CD4-positive, alpha-beta memory T cell (primary cell): ENCODE measurements at regions not wholly inside any gene's neighbourhood (a gene's known extent, or its start where the extent isn't known, plus 50 kb on each side); places are given as distances from the start of the nearest gene placed in this dataset.
"Not testable (repeated sequence)": the region's sequence is repeated elsewhere in the genome, so short reads cannot be mapped to it uniquely, and the experiment has no call there.

Experiments used
- CTCF ChIA-PET: fragments of 350-600 bp; sonication (Branson Sonifier 250); formaldehyde crosslinking; loops from one replicate; lab custom pipeline; 2021; ENCODE audit warnings: inconsistent platforms; ENCODE audit not compliant: partially characterized antibody; lab: Charles Lee
- POLR2A ChIA-PET: fragments of 350-600 bp; sonication (Branson Sonifier 250); formaldehyde crosslinking; loops from one replicate; lab custom pipeline; 2021; ENCODE audit not compliant: partially characterized antibody; lab: Charles Lee
- DNase-seq, 5 donors: peaks; one replicate each; pipeline versions ENCODE4 v3.0.0 to v3.0.0-alpha.2; 2020 to 2022; ENCODE audit warnings: mixed read lengths in 1 of 5
- H3K27ac ChIP-seq: one replicate; pipeline ENCODE4 v1.7.0; 2013; ENCODE audit warnings: low read depth, low read length
- H3K27me3 ChIP-seq: 2 replicates; pipeline ENCODE4 v1.7.0; 2013; ENCODE audit warnings: mild to moderate bottlenecking, low read length, moderate library complexity; ENCODE audit not compliant: insufficient read depth
- H3K36me3 ChIP-seq: 2 replicates; pipeline ENCODE4 v1.7.0; 2013; ENCODE audit warnings: mild to moderate bottlenecking, low read length, moderate library complexity; ENCODE audit not compliant: insufficient read depth
- H3K4me1 ChIP-seq: 2 replicates; pipeline ENCODE4 v1.7.0; 2013; ENCODE audit warnings: mild to moderate bottlenecking, low read length, moderate library complexity; ENCODE audit not compliant: insufficient read depth
- H3K4me3 ChIP-seq, 2 donors: one replicate each; pipeline ENCODE4 v1.7.0; 2013; ENCODE audit warnings: low read length in 2 of 2, mild to moderate bottlenecking in 1 of 2
- H3K9me3 ChIP-seq, 2 donors: one replicate each; pipeline ENCODE4 v1.7.0; 2013; ENCODE audit warnings: low read length in 2 of 2, control low read depth in 1 of 2; ENCODE audit not compliant: control insufficient read depth in 1 of 2
- H3K27ac Mint-ChIP-seq, 7 donors: one replicate each; pipeline ENCODE4 v1.8.0; 2020 to 2021; ENCODE audit warnings: mixed read lengths in 7 of 7, mild to moderate bottlenecking in 6 of 7, inconsistent platforms in 3 of 7, moderate library complexity in 3 of 7
- H3K27me3 Mint-ChIP-seq, 2 donors: one replicate each; pipeline ENCODE4 v1.8.0; 2020 to 2021; ENCODE audit warnings: mixed read lengths in 2 of 2
- H3K36me3 Mint-ChIP-seq, 2 donors: one replicate each; pipeline ENCODE4 v1.8.0; 2020 to 2021; ENCODE audit warnings: mixed read lengths in 2 of 2, inconsistent platforms in 1 of 2, mild to moderate bottlenecking in 1 of 2
- H3K4me1 Mint-ChIP-seq, 4 donors: one replicate each; pipeline ENCODE4 v1.8.0; 2020 to 2021; ENCODE audit warnings: mixed read lengths in 4 of 4, mild to moderate bottlenecking in 1 of 4
- H3K4me3 Mint-ChIP-seq, 8 donors: one replicate each; pipeline ENCODE4 v1.8.0; 2020 to 2021; ENCODE audit warnings: mixed read lengths in 8 of 8, mild to moderate bottlenecking in 7 of 8, moderate library complexity in 6 of 8, inconsistent platforms in 3 of 8
- H3K9me3 Mint-ChIP-seq, 8 donors: one replicate each; pipeline ENCODE4 v1.8.0; 2020 to 2021; ENCODE audit warnings: mixed read lengths in 8 of 8, mild to moderate bottlenecking in 5 of 8, inconsistent platforms in 3 of 8, moderate library complexity in 1 of 8
- intact Hi-C: fragments of 100-400 bp; cut with micrococcal nuclease; formaldehyde crosslinking; loops from one replicate; pipeline ENCODE4 v1.15.1; 2023

GRCh38 chr13:103895835-103896531 is 829.8 kb upstream of the SLC10A2 start:
- no peak for DNase-seq
- Histone ChIP-seq H3K4me1 (no peaks in the 10 kb centered on the region), H3K27ac (no peak overlapping the region), H3K36me3 (no peaks in the 10 kb centered on the region), H3K9me3 (no peaks in the 10 kb centered on the region), H3K27me3 (no peaks in the 10 kb centered on the region), H3K4me3 (no peak overlapping the region)
- H3K4me1 Mint-ChIP-seq: no peaks in the 10 kb centered on the region
- H3K9me3 Mint-ChIP-seq: peaks cover 0 to 6% (median 0%) of the 10 kb centered on the region in 8 donors
- H3K27ac Mint-ChIP-seq: no peak overlapping the region
- H3K27me3 Mint-ChIP-seq: no peaks in the 10 kb centered on the region
- CTCF ChIA-PET: no interaction called here
- POLR2A ChIA-PET: no interaction called here
- H3K4me3 Mint-ChIP-seq: no peak overlapping the region
- no peaks in the 10 kb centered on the region for H3K36me3 Mint-ChIP-seq
- intact Hi-C loops: no loop called here

GRCh38 chr13:103894626-103895025 is 828.4 kb upstream of the SLC10A2 start:
- intact Hi-C loops: no loop called here
- POLR2A ChIA-PET: no interaction called here
- no peak for DNase-seq
- H3K27ac Mint-ChIP-seq: no peak overlapping the region
- peaks cover 0 to 3% (median 0%) of the 10 kb centered on the region in 8 donors for H3K9me3 Mint-ChIP-seq
- no peaks in the 10 kb centered on the region for H3K36me3 Mint-ChIP-seq
- Histone ChIP-seq H3K4me3 (no peak overlapping the region), H3K9me3 (no peaks in the 10 kb centered on the region), H3K27ac (no peak overlapping the region), H3K27me3 (no peaks in the 10 kb centered on the region), H3K4me1 (no peaks in the 10 kb centered on the region), H3K36me3 (no peaks in the 10 kb centered on the region)
- CTCF ChIA-PET: no interaction called here
- H3K4me1 Mint-ChIP-seq: no peaks in the 10 kb centered on the region
- H3K27me3 Mint-ChIP-seq: no peaks in the 10 kb centered on the region
- no peak overlapping the region for H3K4me3 Mint-ChIP-seq

GRCh38 chr13:103884101-103884723 is 818.0 kb upstream of the SLC10A2 start:
- intact Hi-C loops: no loop called here
- Mint-ChIP-seq H3K4me1 (no peaks in the 10 kb centered on the region), H3K36me3 (no peaks in the 10 kb centered on the region), H3K27me3 (no peaks in the 10 kb centered on the region), H3K4me3 (no peak overlapping the region), H3K27ac (no peak overlapping the region), H3K9me3 (peaks cover 0 to 7% (median 3%) of the 10 kb centered on the region in 8 donors)
- DNase-seq: no peak
- Histone ChIP-seq H3K4me3 (no peak overlapping the region), H3K4me1 (no peaks in the 10 kb centered on the region), H3K36me3 (no peaks in the 10 kb centered on the region), H3K27ac (no peak overlapping the region), H3K27me3 (no peaks in the 10 kb centered on the region), H3K9me3 (no peaks in the 10 kb centered on the region)
- ChIA-PET CTCF (no interaction called here), POLR2A (no interaction called here)

GRCh38 chr13:103883698-103884097 is 817.5 kb upstream of the SLC10A2 start:
- H3K27me3 ChIP-seq: no peaks in the 10 kb centered on the region
- H3K9me3 ChIP-seq: no peaks in the 10 kb centered on the region
- Mint-ChIP-seq H3K27me3 (no peaks in the 10 kb centered on the region), H3K4me1 (no peaks in the 10 kb centered on the region), H3K27ac (no peak overlapping the region), H3K9me3 (peaks cover 0 to 8% (median 4%) of the 10 kb centered on the region in 8 donors), H3K36me3 (no peaks in the 10 kb centered on the region), H3K4me3 (no peak overlapping the region)
- ChIA-PET CTCF (no interaction called here), POLR2A (no interaction called here)
- H3K36me3 ChIP-seq: no peaks in the 10 kb centered on the region
- intact Hi-C loops: no loop called here
- no peak overlapping the region for H3K4me3 ChIP-seq
- H3K4me1 ChIP-seq: no peaks in the 10 kb centered on the region
- DNase-seq: no peak
- no peak overlapping the region for H3K27ac ChIP-seq

- intact Hi-C loops: no loop called here
- ChIA-PET POLR2A (no interaction called here), CTCF (no interaction called here)
- H3K27ac Mint-ChIP-seq: no peak overlapping the region
- no peak overlapping the region for H3K4me3 Mint-ChIP-seq
- Histone ChIP-seq H3K27ac (no peak overlapping the region), H3K4me3 (no peak overlapping the region), H3K36me3 (no peaks in the 10 kb centered on the region), H3K9me3 (no peaks in the 10 kb centered on the region), H3K4me1 (no peaks in the 10 kb centered on the region), H3K27me3 (no peaks in the 10 kb centered on the region)
- H3K9me3 Mint-ChIP-seq: peaks cover 0 to 8% (median 4%) of the 10 kb centered on the region in 8 donors
- H3K27me3 Mint-ChIP-seq: no peaks in the 10 kb centered on the region
- no peaks in the 10 kb centered on the region for H3K4me1 Mint-ChIP-seq
- no peak for DNase-seq
- no peaks in the 10 kb centered on the region for H3K36me3 Mint-ChIP-seq
Observed at GRCh38 chr13:103883164-103883563, 816.9 kb upstream of the SLC10A2 start.

GRCh38 chr13:103880146-103880545 is 813.9 kb upstream of the SLC10A2 start:
- H3K9me3 Mint-ChIP-seq, H3K27me3 ChIP-seq, H3K4me1 ChIP-seq, CTCF ChIA-PET, H3K4me1 Mint-ChIP-seq, H3K27ac ChIP-seq, intact Hi-C loops, DNase-seq, POLR2A ChIA-PET, H3K27ac Mint-ChIP-seq, H3K4me3 Mint-ChIP-seq, H3K4me3 ChIP-seq, H3K36me3 ChIP-seq, H3K9me3 ChIP-seq, H3K27me3 Mint-ChIP-seq, H3K36me3 Mint-ChIP-seq: not testable (repeated sequence)

GRCh38 chr13:103878891-103879605 is 812.8 kb upstream of the SLC10A2 start:
- intact Hi-C loops: no loop called here
- peaks cover 0 to 7% (median 3%) of the 10 kb centered on the region in 8 donors for H3K9me3 Mint-ChIP-seq

More at GRCh38 chr13:103878891-103879605, 812.8 kb upstream of the SLC10A2 start:
- ChIA-PET POLR2A (no interaction called here), CTCF (no interaction called here)
- Histone ChIP-seq H3K27me3 (no peaks in the 10 kb centered on the region), H3K9me3 (no peaks in the 10 kb centered on the region), H3K4me3 (no peak overlapping the region), H3K4me1 (no peaks in the 10 kb centered on the region), H3K36me3 (no peaks in the 10 kb centered on the region), H3K27ac (no peak overlapping the region)
- H3K27ac Mint-ChIP-seq: no peak overlapping the region
- no peak for DNase-seq
- no peaks in the 10 kb centered on the region for H3K36me3 Mint-ChIP-seq
- H3K4me1 Mint-ChIP-seq: no peaks in the 10 kb centered on the region
- H3K27me3 Mint-ChIP-seq: no peaks in the 10 kb centered on the region
- no peak overlapping the region for H3K4me3 Mint-ChIP-seq
